IMR-90 (cell line): ENCODE measurements at regions not wholly inside any gene's neighbourhood (a gene's known extent, or its start where the extent isn't known, plus 50 kb on each side); places are given as distances from the start of the nearest gene placed in this dataset.

Experiments
- ATAC-seq: fragments of 200-7000 bp; cut with Tn5 transposase; 2 replicates; pipeline ENCODE4 v1.9.1; 2020; ENCODE audit warnings: low read depth, mild to moderate bottlenecking, moderate library complexity
- BruUV-seq: library from RNA; stranded (reverse); fragments of 400-500 nt; replicated peaks from 2 replicates; lab custom pipeline; 2021; lab: Mats Ljungman, UMichigan
- CTCF ChIA-PET: fragments of 300-600 bp; formaldehyde crosslinking; extraction: SDS; loops from one replicate; lab custom pipeline; 2021; ENCODE audit warnings: antibody characterized with exemption; lab: Yijun Ruan, JAX
- POLR2A ChIA-PET: fragments of 300-600 bp; sonication (Branson Sonifier 250); formaldehyde crosslinking; loops from one replicate; lab custom pipeline; 2022; ENCODE audit warnings: antibody characterized with exemption; ENCODE audit not compliant: unreplicated experiment; lab: Charles Lee
- DNase-seq: peaks from one replicate; pipeline ENCODE4 v3.0.0; 2013
- H2AFZ ChIP-seq: replicated peaks from 2 replicates; pipeline ENCODE3; 2013; ENCODE audit warnings: low read length, mild to moderate bottlenecking; ENCODE audit not compliant: poor library complexity
- H2AK5ac ChIP-seq: 2 replicates; pipeline ENCODE4 v1.6.1; 2013; ENCODE audit warnings: low read depth, low read length, inconsistent platforms
- H2AK9ac ChIP-seq: replicated peaks from 2 replicates; pipeline ENCODE3; 2013; ENCODE audit warnings: mild to moderate bottlenecking, low read depth, low read length, moderate library complexity; ENCODE audit not compliant: poor library complexity
- H2BK120ac ChIP-seq: 2 replicates; pipeline ENCODE4 v1.6.1; 2013; ENCODE audit warnings: low read depth, low read length, inconsistent platforms
- H2BK15ac ChIP-seq: 3 replicates; pipeline ENCODE4 v1.6.1; 2013; ENCODE audit warnings: low read depth, low read length, inconsistent platforms
- H2BK20ac ChIP-seq: 2 replicates; pipeline ENCODE4 v1.6.1; 2013; ENCODE audit warnings: low read depth, mild to moderate bottlenecking, inconsistent platforms, low read length, moderate library complexity
- H2BK5ac ChIP-seq: 2 replicates; pipeline ENCODE4 v1.6.1; 2013; ENCODE audit warnings: mild to moderate bottlenecking, low read depth, low read length, inconsistent platforms; ENCODE audit not compliant: poor library complexity, severe bottlenecking
- H3K14ac ChIP-seq: replicated peaks from 2 replicates; pipeline ENCODE4 v1.6.1; 2013; ENCODE audit warnings: low read depth, low read length, inconsistent platforms
- H3K18ac ChIP-seq: 2 replicates; pipeline ENCODE4 v1.6.1; 2013; ENCODE audit warnings: low read depth, low read length, control low read depth
- H3K23ac ChIP-seq: 2 replicates; pipeline ENCODE4 v1.6.1; 2013; ENCODE audit warnings: low read depth, low read length, inconsistent platforms
- H3K27ac ChIP-seq: 2 replicates; pipeline ENCODE4 v1.5.1; 2013; ENCODE audit warnings: mild to moderate bottlenecking, control low read depth, low read length; ENCODE audit not compliant: insufficient read depth
- H3K27me3 ChIP-seq: 2 replicates; pipeline ENCODE4 v1.6.1; 2013; ENCODE audit warnings: low read length; ENCODE audit not compliant: control insufficient read depth, insufficient read depth
- H3K36me3 ChIP-seq: 2 replicates; pipeline ENCODE4 v1.6.1; 2013; ENCODE audit warnings: low read length, mixed read lengths; ENCODE audit not compliant: control insufficient read depth, insufficient read depth
- H3K4ac ChIP-seq: 2 replicates; pipeline ENCODE4 v1.6.1; 2013; ENCODE audit warnings: low read depth, low read length, inconsistent platforms
- H3K4me1 ChIP-seq: 2 replicates; pipeline ENCODE4 v1.6.1; 2013; ENCODE audit warnings: low read length, mixed read lengths; ENCODE audit not compliant: control insufficient read depth, insufficient read depth
- H3K4me2 ChIP-seq: 2 replicates; pipeline ENCODE4 v1.6.1; 2013; ENCODE audit warnings: low read depth, mild to moderate bottlenecking, control low read depth, low read length, moderate library complexity
- H3K4me3 ChIP-seq: 2 replicates; pipeline ENCODE4 v1.5.1; 2013; ENCODE audit warnings: low read depth, mild to moderate bottlenecking, control low read depth, low read length, moderate library complexity; ENCODE audit not compliant: insufficient read depth
- H3K56ac ChIP-seq: 2 replicates; pipeline ENCODE4 v1.6.1; 2013; ENCODE audit warnings: low read length, inconsistent platforms; ENCODE audit not compliant: insufficient read depth; ENCODE audit errors: extremely low read depth
- H3K79me1 ChIP-seq, 2 experiments: 2 replicates each; pipeline ENCODE4 v1.6.1; 2013; ENCODE audit warnings: low read length in 2 of 2, inconsistent platforms in 1 of 2, low read depth in 1 of 2
- H3K9ac ChIP-seq: 2 replicates; pipeline ENCODE4 v1.6.1; 2013; ENCODE audit warnings: low read depth, low read length, control low read depth
- H3K9me1 ChIP-seq: 2 replicates; pipeline ENCODE4 v1.6.1; 2013; ENCODE audit warnings: low read length, inconsistent platforms; ENCODE audit not compliant: insufficient read depth
- H3K9me3 ChIP-seq: 2 replicates; pipeline ENCODE4 v1.6.1; 2013; ENCODE audit warnings: low read length; ENCODE audit not compliant: control insufficient read depth, insufficient read depth
- H4K20me1 ChIP-seq: 2 replicates; pipeline ENCODE4 v1.6.1; 2013; ENCODE audit warnings: low read length, inconsistent platforms; ENCODE audit not compliant: insufficient read depth
- H4K5ac ChIP-seq: 2 replicates; pipeline ENCODE4 v1.6.1; 2013; ENCODE audit warnings: mild to moderate bottlenecking, low read depth, low read length, control low read depth
- H4K8ac ChIP-seq, 2 experiments: 2 replicates each; pipeline ENCODE4 v1.6.1; 2013; ENCODE audit warnings: low read depth in 2 of 2, low read length in 2 of 2, control low read depth in 1 of 2, inconsistent platforms in 1 of 2
- H4K91ac ChIP-seq: 2 replicates; pipeline ENCODE4 v1.6.1; 2013; ENCODE audit warnings: low read depth, low read length, inconsistent platforms; ENCODE audit not compliant: insufficient read depth
- BHLHE40 ChIP-seq: fragments of 150-350 bp; IDR thresholded peaks from 2 replicates; pipeline ENCODE4 v1.6.1; 2016; ENCODE audit warnings: mild to moderate bottlenecking, low read depth, low read length
- CEBPB ChIP-seq: IDR thresholded peaks from 2 replicates; pipeline ENCODE4 v1.6.1; 2012; ENCODE audit warnings: low read depth, low read length, improper control_type of control experiment
- FOS ChIP-seq: fragments of 150-350 bp; IDR thresholded peaks from 2 replicates; pipeline ENCODE4 v1.6.1; 2016; ENCODE audit warnings: low read depth, low read length
- POLR2A ChIP-seq: IDR thresholded peaks from 2 replicates; pipeline ENCODE4 v1.6.1; 2012; ENCODE audit warnings: mild to moderate bottlenecking, low read depth, low read length
- RCOR1 ChIP-seq: IDR thresholded peaks from 2 replicates; pipeline ENCODE4 v1.6.1; 2012; ENCODE audit warnings: mild to moderate bottlenecking, low read length, improper control_type of control experiment; ENCODE audit not compliant: insufficient replicate concordance
- SMC3 ChIP-seq: fragments of 150-350 bp; IDR thresholded peaks from 2 replicates; pipeline ENCODE4 v1.6.1; 2016; ENCODE audit warnings: low read depth, mild to moderate bottlenecking, antibody characterized with exemption, low read length, moderate library complexity
- whole genome bisulfite sequencing, 2 experiments: methylation state at CpG; one replicate each; pipeline versions ENCODE4 v1.1.5 to v1.1.7; 2013; ENCODE audit warnings: missing lambda C conversion rate in 2 of 2; ENCODE audit not compliant: insufficient read length in 1 of 2; ENCODE audit errors: extremely low coverage in 2 of 2; 5-methylcytosine and 5-hydroxymethylcytosine counted together
- dilution Hi-C: fragments of 300-500 bp; cut with HindIII; formaldehyde crosslinking; loops from one replicate; pipeline ENCODE4 v1.14.3; 2018; ENCODE audit warnings: low sequenced_read_pairs; ENCODE audit not compliant: unreplicated experiment
- in situ Hi-C: fragments of 300-500 bp; cut with MboI; formaldehyde crosslinking; loops from 3 replicates; pipeline ENCODE4 v1.14.3; 2019; ENCODE audit warnings: low sequenced_read_pairs, inconsistent platforms, mixed read lengths
- intact Hi-C: fragments of 100-400 bp; cut with micrococcal nuclease; formaldehyde crosslinking; loops from 2 replicates; pipeline ENCODE4 v1.10.0; 2022
- TF ChIP-seq, protein P1 (sequence below): fragments of 150-350 bp; IDR thresholded peaks from 2 replicates; pipeline ENCODE4 v1.6.1; 2016; ENCODE audit warnings: low read depth, mild to moderate bottlenecking, low read length, moderate library complexity, borderline replicate concordance
- TF ChIP-seq, protein P2 (sequence below): fragments of 150-350 bp; IDR thresholded peaks from 2 replicates; pipeline ENCODE4 v1.6.1; 2017; ENCODE audit warnings: mild to moderate bottlenecking, antibody characterized with exemption, low read length, low read depth

DNA sequence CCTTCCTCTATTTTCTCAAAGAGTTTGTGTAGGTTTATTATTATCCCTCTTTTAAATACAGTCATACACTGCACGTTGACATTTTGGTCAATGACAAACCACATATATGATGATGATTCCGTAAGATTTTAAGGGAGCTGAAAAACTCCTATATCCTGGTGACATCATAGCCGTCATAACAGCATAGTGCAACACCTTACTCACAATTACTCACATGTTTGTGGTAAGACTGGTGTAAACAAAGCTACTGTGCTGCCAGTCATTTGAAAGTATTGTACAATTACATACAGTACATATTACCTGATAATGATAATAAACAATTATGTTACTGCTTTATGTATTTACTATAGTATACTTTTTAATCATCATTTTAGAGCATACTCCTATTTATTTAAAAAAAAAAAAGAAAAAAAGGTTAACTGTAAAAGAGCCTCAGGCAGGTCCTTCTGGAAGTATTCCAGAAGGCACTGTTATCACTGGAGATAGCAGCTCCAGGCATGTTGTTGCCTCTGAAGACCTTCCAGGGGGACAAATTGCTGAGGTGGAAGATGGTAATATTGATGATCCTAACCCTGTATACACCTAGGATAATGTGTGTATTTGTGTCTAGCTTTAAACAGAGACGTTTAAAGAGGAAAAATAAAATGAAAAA is 123.3 kb upstream of the CDK1 start:
- BruUV-seq: no TSS peak
- intact Hi-C loops: no loop called here

More for the DNA sequence above, 123.3 kb upstream of the CDK1 start:
- Histone ChIP-seq H3K4me1 (no peaks in the 10 kb centered on the region), H4K20me1 (no peaks in the 10 kb centered on the region), H3K56ac (no peak overlapping the region), H3K18ac (no peak overlapping the region), H3K27me3 (peaks cover 1% of the 10 kb centered on the region; the same call in 1 of the 2 replicates), H3K9me3 (peaks cover 2% of the 10 kb centered on the region; the same call in 1 of the 2 replicates), H3K4me2 (no peak overlapping the region), H3K27ac (no peak overlapping the region), H2AK5ac (no peak overlapping the region), H3K23ac (no peak overlapping the region), H3K4me3 (no peak overlapping the region), H3K9ac (no peak overlapping the region), H3K4ac (no peak overlapping the region), H3K36me3 (no peaks in the 10 kb centered on the region), H3K79me1 (no peaks in the 10 kb centered on the region), H2BK120ac (no peak overlapping the region), H2BK20ac (no peak overlapping the region), H2AFZ (no peak overlapping the region), H3K9me1 (no peaks in the 10 kb centered on the region), H4K5ac (no peak overlapping the region), H3K14ac (no peak overlapping the region), H2BK5ac (no peak overlapping the region), H4K91ac (no peak overlapping the region), H2BK15ac (no peak overlapping the region), H2AK9ac (no peak overlapping the region), H4K8ac (no peak overlapping the region)
- DNase-seq (peak; percentile 84), ATAC-seq (no peak; the same call in 1 of the 2 replicates)
- ChIA-PET CTCF (no interaction called here), POLR2A (no interaction called here)
- in situ Hi-C loops: no loop called here
- TF ChIP-seq CEBPB (peak; percentile 65), FOS (peak; percentile 24; the same call in 1 of the 2 replicates), BHLHE40 (peak; percentile 70), SMC3 (no peak), RCOR1 (no peak), POLR2A (no peak)
- TF ChIP-seq, protein P1, sequence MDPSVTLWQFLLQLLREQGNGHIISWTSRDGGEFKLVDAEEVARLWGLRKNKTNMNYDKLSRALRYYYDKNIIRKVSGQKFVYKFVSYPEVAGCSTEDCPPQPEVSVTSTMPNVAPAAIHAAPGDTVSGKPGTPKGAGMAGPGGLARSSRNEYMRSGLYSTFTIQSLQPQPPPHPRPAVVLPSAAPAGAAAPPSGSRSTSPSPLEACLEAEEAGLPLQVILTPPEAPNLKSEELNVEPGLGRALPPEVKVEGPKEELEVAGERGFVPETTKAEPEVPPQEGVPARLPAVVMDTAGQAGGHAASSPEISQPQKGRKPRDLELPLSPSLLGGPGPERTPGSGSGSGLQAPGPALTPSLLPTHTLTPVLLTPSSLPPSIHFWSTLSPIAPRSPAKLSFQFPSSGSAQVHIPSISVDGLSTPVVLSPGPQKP: no peak
- TF ChIP-seq, protein P2, sequence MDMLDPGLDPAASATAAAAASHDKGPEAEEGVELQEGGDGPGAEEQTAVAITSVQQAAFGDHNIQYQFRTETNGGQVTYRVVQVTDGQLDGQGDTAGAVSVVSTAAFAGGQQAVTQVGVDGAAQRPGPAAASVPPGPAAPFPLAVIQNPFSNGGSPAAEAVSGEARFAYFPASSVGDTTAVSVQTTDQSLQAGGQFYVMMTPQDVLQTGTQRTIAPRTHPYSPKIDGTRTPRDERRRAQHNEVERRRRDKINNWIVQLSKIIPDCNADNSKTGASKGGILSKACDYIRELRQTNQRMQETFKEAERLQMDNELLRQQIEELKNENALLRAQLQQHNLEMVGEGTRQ: no peak
- dilution Hi-C loops: no loop called here
- WGBS, 2 experiments: no CpG with 5 or more reads among the region's 4 CpGs
